T follicular helper cell (primary cell): ENCODE measurements at regions not wholly inside any gene's neighbourhood (a gene's known extent, or its start where the extent isn't known, plus 50 kb on each side); places are given as distances from the start of the nearest gene placed in this dataset.
"Not testable (repeated sequence)": the region's sequence is repeated elsewhere in the genome, so short reads cannot be mapped to it uniquely, and the experiment has no call there.

Experiments
- DNase-seq: peaks from one replicate; pipeline ENCODE4 v3.0.0-alpha.2; 2020; ENCODE audit warnings: low read depth

GRCh38 chr3:193962986-193963685 lies 172.8 kb upstream of the HES1 start:
- no peak for DNase-seq

- no peak for DNase-seq
Observed at GRCh38 chr3:193963808-193964516, 172.0 kb upstream of the HES1 start.

DNA sequence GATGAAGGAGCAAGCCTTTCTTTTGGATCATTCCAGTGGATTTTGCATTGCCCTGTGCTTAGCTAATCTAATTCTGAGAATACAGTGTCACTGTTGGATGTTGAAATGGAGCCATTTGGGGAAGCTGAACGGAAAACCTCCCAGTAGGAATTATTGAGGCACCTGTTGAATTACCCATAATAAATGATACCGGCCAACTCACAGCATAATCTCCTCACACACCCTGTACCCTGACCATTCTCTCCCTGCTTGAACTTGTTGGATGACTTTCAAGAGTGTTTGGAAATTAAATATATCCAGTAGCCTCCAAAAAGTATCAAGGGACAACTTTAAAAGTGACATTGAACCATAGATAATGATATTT lies 171.4 kb upstream of the HES1 start:
- no peak for DNase-seq

GRCh38 chr3:193968380-193968974 lies 167.5 kb upstream of the HES1 start:
- no peak for DNase-seq

DNA sequence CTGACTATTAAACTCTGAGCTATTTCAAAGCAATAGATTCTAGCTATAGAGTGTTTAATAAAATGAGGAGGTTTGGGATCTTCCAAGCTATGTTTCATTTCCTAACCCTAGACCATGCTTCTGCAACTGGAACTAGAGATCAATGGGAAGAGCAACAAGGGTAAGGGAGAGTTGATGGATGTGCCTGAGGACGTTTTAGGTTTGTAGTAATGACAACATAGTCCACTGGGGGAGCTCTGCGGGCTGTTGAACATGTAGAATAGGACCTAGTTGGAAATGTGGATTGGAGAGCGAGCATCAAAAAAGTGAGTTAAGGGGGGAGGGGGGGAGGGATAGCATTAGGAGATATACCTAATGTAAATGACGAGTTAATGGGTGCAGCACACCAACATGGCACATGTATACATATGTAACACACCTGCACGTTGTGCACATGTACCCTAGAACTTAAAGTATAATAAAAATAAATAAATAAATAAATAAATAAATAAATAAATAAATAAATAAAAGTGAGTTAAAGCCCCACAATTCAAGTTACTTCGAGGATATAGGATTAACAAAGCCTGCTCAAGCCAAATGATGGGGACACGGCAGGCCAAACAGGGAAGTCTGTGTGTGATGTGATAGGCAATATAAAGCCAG lies 165.7 kb upstream of the HES1 start:
- not testable (repeated sequence) for DNase-seq

DNA sequence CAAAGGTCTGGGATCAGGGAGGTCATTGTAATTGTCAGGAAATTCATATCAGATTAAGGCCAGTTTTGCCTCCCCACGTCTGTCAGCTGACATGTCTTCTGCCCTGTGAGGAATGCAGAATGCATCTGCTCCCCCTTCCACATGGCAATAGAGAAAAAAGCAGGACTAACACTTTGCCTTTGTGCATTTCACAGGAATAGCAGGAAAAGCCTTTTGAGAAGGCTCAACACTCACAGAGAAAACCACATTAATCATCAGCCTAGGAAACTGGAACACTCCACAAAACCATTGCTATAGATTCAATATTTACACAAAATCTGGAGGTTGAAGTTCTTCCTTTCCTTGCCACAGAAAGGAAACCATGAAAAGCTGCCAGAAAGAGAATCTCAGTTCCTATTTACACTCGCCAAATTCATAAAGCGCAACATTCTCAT lies 165.2 kb upstream of the HES1 start:
- no peak for DNase-seq

GRCh38 chr3:193971261-193971751 lies 164.6 kb upstream of the HES1 start:
- DNase-seq, result no peak

GRCh38 chr3:193971966-193972365 lies 164.0 kb upstream of the HES1 start:
- DNase-seq, result no peak

GRCh38 chr3:193972832-193973231 lies 163.1 kb upstream of the HES1 start:
- no peak for DNase-seq

DNA sequence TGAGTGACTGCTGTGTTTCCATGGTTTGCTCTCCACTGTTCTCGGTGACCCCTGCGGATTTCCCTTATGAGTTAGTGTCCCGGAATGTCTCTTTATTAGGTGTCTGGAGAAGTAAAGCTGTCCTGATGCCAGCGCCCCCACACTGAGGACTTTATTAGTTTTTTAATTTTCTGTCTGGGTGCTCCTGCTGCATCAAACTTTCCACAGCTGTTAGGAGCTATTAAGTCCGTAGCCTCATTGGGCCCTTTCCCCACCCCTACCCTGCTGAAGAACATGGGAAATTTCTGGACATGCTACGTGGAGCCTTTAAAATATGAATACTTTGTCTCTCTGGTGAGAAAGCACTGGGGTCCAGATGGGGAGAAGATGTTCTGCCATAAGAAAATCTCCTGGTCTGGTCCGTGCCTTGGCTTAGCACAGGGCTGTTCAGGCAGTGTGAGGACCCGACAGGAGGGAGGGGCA lies 161.7 kb upstream of the HES1 start:
- no peak for DNase-seq

GRCh38 chr3:193974671-193975535 lies 161.0 kb upstream of the HES1 start:
- DNase-seq, result no peak

- DNase-seq, result no peak
Observed at GRCh38 chr3:193977622-193978021, 158.3 kb upstream of the HES1 start.

DNA sequence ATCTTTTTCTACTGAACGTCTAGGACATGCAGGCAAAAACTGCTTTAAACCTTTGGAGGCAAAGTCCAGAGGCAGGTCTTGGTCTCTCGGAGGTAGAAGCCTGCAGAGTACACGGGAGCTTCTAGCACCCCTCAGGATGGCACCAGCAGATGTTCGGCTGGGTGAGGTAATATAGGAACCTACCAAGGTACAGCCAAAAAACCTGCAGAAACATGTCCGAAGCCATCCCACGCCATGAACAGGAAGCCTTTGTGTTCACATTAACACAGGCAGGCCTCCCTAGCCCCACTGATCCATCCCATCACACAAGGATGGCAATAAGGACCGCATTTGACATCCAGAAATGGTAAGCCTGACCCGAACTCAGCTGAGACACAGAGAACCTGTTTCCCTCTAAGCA lies 157.9 kb upstream of the HES1 start:
- no peak for DNase-seq

DNA sequence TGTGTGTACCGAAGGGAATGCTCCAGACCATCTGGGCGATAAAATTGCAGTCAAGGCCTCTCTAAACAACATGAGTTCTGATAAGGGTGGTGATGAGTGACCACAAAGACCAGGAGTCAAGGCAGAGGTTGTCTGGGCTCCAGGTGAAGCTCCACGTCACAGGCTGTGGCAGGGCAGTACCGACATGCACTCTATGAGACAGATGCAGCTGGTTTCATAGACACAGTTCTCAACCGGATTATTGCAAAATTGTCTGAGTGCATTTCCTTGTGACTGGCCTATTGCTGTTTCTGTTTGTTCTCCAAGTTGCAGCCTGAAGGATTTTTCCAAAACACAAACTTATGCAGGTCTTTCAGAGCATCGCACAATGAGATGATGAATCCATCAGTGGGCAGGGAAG lies 157.5 kb upstream of the HES1 start:
- DNase-seq, result no peak

- DNase-seq, result no peak
Observed at GRCh38 chr3:193980326-193980725, 155.6 kb upstream of the HES1 start.

- no peak for DNase-seq
Observed at GRCh38 chr3:193980905-193981304, 155.0 kb upstream of the HES1 start.

GRCh38 chr3:193981504-193981903 lies 154.4 kb upstream of the HES1 start:
- no peak for DNase-seq

GRCh38 chr3:193982258-193982659 lies 153.7 kb upstream of the HES1 start:
- no peak for DNase-seq

DNA sequence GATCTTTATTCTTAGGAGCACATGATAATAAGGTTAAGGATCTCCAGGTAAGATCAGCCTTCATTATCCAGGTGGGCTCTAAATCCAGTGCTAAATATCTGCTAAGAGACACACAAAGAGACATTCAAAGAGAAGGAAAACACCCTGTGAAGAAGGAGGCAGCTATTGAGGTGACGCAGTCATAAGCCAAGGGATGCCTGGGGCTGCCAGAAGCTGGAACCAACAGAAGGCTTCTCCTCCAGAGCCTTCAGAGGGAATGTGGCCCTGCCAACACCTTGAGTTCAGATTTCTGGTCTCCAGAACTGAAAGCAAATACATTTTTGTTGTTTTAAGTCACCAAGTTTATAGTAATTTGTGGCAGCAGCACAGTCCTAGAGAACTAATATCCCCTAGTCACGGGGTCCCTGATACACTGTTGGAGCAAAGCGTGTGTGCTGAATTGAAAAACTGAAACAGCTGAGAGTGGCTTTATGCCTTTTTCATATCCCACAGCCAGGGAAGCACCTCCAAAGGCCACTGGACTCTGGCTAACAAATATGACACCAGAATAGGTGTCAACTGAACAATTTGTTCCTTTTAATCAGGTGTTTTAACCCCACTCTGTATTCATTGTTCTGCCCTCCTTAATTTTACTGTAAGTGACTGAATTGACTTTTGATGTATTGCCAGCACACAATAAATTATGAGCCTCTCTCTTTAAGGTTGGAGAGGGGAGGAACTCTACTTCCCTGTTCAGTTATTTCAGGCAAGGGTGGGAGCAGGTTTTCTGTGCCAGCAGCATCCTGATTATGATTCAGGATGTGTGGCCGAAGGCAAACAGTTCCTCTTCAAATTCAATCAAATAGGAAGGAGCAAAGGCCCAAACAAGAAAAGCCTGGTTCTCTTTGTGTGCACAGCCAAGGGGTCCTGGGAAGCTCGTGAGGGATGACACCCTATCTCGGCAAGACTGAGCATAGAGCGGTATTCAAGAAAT lies 151.8 kb upstream of the HES1 start:
- DNase-seq, result no peak

GRCh38 chr3:193984876-193985275 lies 151.1 kb upstream of the HES1 start:
- no peak for DNase-seq
